ENCODE measurements at regions not wholly inside any gene's neighbourhood (a gene's known extent, or its start where the extent isn't known, plus 50 kb on each side); places are given as distances from the start of the nearest gene placed in this dataset.

- TF ChIP-seq, protein P1, sequence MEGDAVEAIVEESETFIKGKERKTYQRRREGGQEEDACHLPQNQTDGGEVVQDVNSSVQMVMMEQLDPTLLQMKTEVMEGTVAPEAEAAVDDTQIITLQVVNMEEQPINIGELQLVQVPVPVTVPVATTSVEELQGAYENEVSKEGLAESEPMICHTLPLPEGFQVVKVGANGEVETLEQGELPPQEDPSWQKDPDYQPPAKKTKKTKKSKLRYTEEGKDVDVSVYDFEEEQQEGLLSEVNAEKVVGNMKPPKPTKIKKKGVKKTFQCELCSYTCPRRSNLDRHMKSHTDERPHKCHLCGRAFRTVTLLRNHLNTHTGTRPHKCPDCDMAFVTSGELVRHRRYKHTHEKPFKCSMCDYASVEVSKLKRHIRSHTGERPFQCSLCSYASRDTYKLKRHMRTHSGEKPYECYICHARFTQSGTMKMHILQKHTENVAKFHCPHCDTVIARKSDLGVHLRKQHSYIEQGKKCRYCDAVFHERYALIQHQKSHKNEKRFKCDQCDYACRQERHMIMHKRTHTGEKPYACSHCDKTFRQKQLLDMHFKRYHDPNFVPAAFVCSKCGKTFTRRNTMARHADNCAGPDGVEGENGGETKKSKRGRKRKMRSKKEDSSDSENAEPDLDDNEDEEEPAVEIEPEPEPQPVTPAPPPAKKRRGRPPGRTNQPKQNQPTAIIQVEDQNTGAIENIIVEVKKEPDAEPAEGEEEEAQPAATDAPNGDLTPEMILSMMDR (IDR thresholded peaks at IDR 0.05; ENCODE audit: insufficient read depth, low read length, poor library complexity, severe bottlenecking), result no peak
- TF ChIP-seq EZH2phosphoT487 (conservative IDR thresholded peaks at IDR 0.05; ENCODE audit: low read length), result no peak
These were observed 669.3 kb downstream of the BCL11A start for GRCh38 chr2:59884166-59884565.
